OCI-LY1 (cell line): ENCODE measurements at regions not wholly inside any gene's neighbourhood (a gene's known extent, or its start where the extent isn't known, plus 50 kb on each side); places are given as distances from the start of the nearest gene placed in this dataset.

Source experiments
- H2AFZ ChIP-seq: fragments of 200-600 bp; sonication (generic), shearing (Covaris generic); 2 replicates; pipeline ENCODE4 v1.6.0; 2014; ENCODE audit warnings: antibody characterized with exemption, mild to moderate bottlenecking, low read length
- H3F3A ChIP-seq: fragments of 200-600 bp; sonication (generic), shearing (Covaris generic); 2 replicates; pipeline ENCODE4 v1.6.0; 2014; ENCODE audit warnings: mild to moderate bottlenecking, antibody characterized with exemption, low read length, moderate library complexity; ENCODE audit not compliant: insufficient read depth
- H3K27ac ChIP-seq: fragments of 200-600 bp; sonication (generic); 2 replicates; pipeline ENCODE4 v1.5.1; 2014; ENCODE audit warnings: low read length, mixed run types, mild to moderate bottlenecking, low read depth; ENCODE audit not compliant: poor library complexity, severe bottlenecking
- H3K27me3 ChIP-seq: fragments of 200-600 bp; sonication (generic); 2 replicates; pipeline ENCODE4 v1.6.0; 2014; ENCODE audit warnings: antibody characterized with exemption, mild to moderate bottlenecking, low read length, moderate library complexity; ENCODE audit not compliant: insufficient read depth
- H3K36me3 ChIP-seq: fragments of 200-600 bp; sonication (generic); 2 replicates; pipeline ENCODE4 v1.6.1; 2014; ENCODE audit warnings: mild to moderate bottlenecking, antibody characterized with exemption, low read length, moderate library complexity, mixed read lengths; ENCODE audit not compliant: insufficient read depth
- H3K4me1 ChIP-seq: fragments of 200-600 bp; sonication (generic); 2 replicates; pipeline ENCODE4 v1.5.1; 2014; ENCODE audit warnings: mild to moderate bottlenecking, low read length, moderate library complexity; ENCODE audit not compliant: insufficient read depth, severe bottlenecking
- H3K4me2 ChIP-seq: fragments of 200-600 bp; sonication (generic), shearing (Covaris generic); 2 replicates; pipeline ENCODE4 v1.6.1; 2014; ENCODE audit warnings: low read length
- H3K4me3 ChIP-seq: fragments of 200-600 bp; sonication (generic); 2 replicates; pipeline ENCODE4 v1.5.1; 2014; ENCODE audit warnings: low read length, low read depth, mild to moderate bottlenecking, mixed read lengths; ENCODE audit not compliant: poor library complexity, severe bottlenecking
- H3K79me2 ChIP-seq: fragments of 200-600 bp; shearing (Covaris generic); 2 replicates; pipeline ENCODE4 v1.6.1; 2016; ENCODE audit warnings: mixed run types, low read length, mixed read lengths; ENCODE audit not compliant: insufficient read depth
- H3K9ac ChIP-seq: fragments of 200-600 bp; sonication (generic), shearing (Covaris generic); 2 replicates; pipeline ENCODE4 v1.6.1; 2014; ENCODE audit warnings: mild to moderate bottlenecking, low read length, mixed read lengths
- H3K9me2 ChIP-seq: fragments of 200-600 bp; sonication (generic), shearing (Covaris generic); 2 replicates; pipeline ENCODE4 v1.6.1; 2014; ENCODE audit warnings: low read depth, mild to moderate bottlenecking, low read length, mixed read lengths
- H3K9me3 ChIP-seq: fragments of 200-600 bp; shearing (Covaris generic); 2 replicates; pipeline ENCODE4 v1.6.1; 2014; ENCODE audit warnings: low read length, mixed read lengths
- H4K20me1 ChIP-seq: fragments of 200-600 bp; sonication (generic), shearing (Covaris generic); 2 replicates; pipeline ENCODE4 v1.6.0; 2016; ENCODE audit warnings: mild to moderate bottlenecking, low read length; ENCODE audit not compliant: insufficient read depth
- CTCF ChIP-seq: fragments of 200-600 bp; sonication (generic), shearing (Covaris generic); IDR thresholded peaks from 2 replicates; pipeline ENCODE4 v1.5.1; 2017; ENCODE audit warnings: mild to moderate bottlenecking, antibody characterized with exemption, low read length, moderate library complexity, mixed read lengths
- EZH2 ChIP-seq: fragments of 200-600 bp; sonication (generic), shearing (Covaris generic); IDR thresholded peaks from 2 replicates; pipeline ENCODE4 v1.8.0; 2017; ENCODE audit warnings: borderline replicate concordance, mixed run types, mild to moderate bottlenecking, antibody characterized with exemption, low read length, moderate library complexity, mixed read lengths

- H4K20me1 ChIP-seq, result no peaks in the 10 kb centered on the region
- H3K36me3 ChIP-seq, result no peaks in the 10 kb centered on the region
- TF ChIP-seq EZH2 (no peak), CTCF (no peak)
- no peak overlapping the region for H3K27ac ChIP-seq
- no peak overlapping the region for H3K9ac ChIP-seq
- no peaks in the 10 kb centered on the region for H3K79me2 ChIP-seq
- no peaks in the 10 kb centered on the region for H3K9me3 ChIP-seq
- H3K9me2 ChIP-seq, result no peaks in the 10 kb centered on the region
- no peaks in the 10 kb centered on the region for H3K4me1 ChIP-seq
- H3K27me3 ChIP-seq, result peaks cover 3% of the 10 kb centered on the region; the same call in 1 of the 2 replicates
- H3F3A ChIP-seq, result no peaks in the 10 kb centered on the region
- H2AFZ ChIP-seq, result no peak overlapping the region
- H3K4me3 ChIP-seq, result no peak overlapping the region
- H3K4me2 ChIP-seq, result no peak overlapping the region
Observed at GRCh38 chr20:52843425-52843824, 128.7 kb upstream of the TSHZ2 start.

- H4K20me1 ChIP-seq, result no peaks in the 10 kb centered on the region
- no peak for TF ChIP-seq CTCF
- no peak for TF ChIP-seq EZH2
- H3K9me3 ChIP-seq, result no peaks in the 10 kb centered on the region
- no peaks in the 10 kb centered on the region for H3K4me1 ChIP-seq
- H3K36me3 ChIP-seq, result no peaks in the 10 kb centered on the region
- no peaks in the 10 kb centered on the region for H3K9me2 ChIP-seq
- H3K4me3 ChIP-seq, result no peak overlapping the region
- no peaks in the 10 kb centered on the region for H3K79me2 ChIP-seq
- H3K27me3 ChIP-seq, result peaks cover 3% of the 10 kb centered on the region; the same call in 1 of the 2 replicates
- H3K4me2 ChIP-seq, result no peak overlapping the region
- no peaks in the 10 kb centered on the region for H3F3A ChIP-seq
- H2AFZ ChIP-seq, result no peak overlapping the region
- no peak overlapping the region for H3K27ac ChIP-seq
- no peak overlapping the region for H3K9ac ChIP-seq
Observed at GRCh38 chr20:52841003-52841402, 131.2 kb upstream of the TSHZ2 start.

- H3K27me3 ChIP-seq, result peaks cover 3% of the 10 kb centered on the region; the same call in 1 of the 2 replicates
- H3K36me3 ChIP-seq, result no peaks in the 10 kb centered on the region
Observed at GRCh38 chr20:52840041-52840440, 132.1 kb upstream of the TSHZ2 start.

More at GRCh38 chr20:52840041-52840440, 132.1 kb upstream of the TSHZ2 start:
- Histone ChIP-seq H3K79me2 (no peaks in the 10 kb centered on the region), H4K20me1 (no peaks in the 10 kb centered on the region), H3F3A (no peaks in the 10 kb centered on the region), H2AFZ (no peak overlapping the region), H3K9me3 (no peaks in the 10 kb centered on the region), H3K4me1 (no peaks in the 10 kb centered on the region), H3K27ac (no peak overlapping the region), H3K9me2 (no peaks in the 10 kb centered on the region), H3K9ac (no peak overlapping the region), H3K4me2 (no peak overlapping the region), H3K4me3 (no peak overlapping the region)
- TF ChIP-seq CTCF (no peak), EZH2 (no peak)
